ENCODE measurements at regions not wholly inside any gene's neighbourhood (a gene's known extent, or its start where the extent isn't known, plus 50 kb on each side); places are given as distances from the start of the nearest gene placed in this dataset.

GRCh38 chr12:19034937-19035336 is 94.6 kb upstream of the PLEKHA5 start (continued):
- TF ChIP-seq FOXM1 (IDR thresholded peaks at IDR 0.05; ENCODE audit: low read depth), result no peak
- no peak for TF ChIP-seq FOXM1 (CRISPR knock-in tag; IDR thresholded peaks at IDR 0.05; ENCODE audit: low read depth)
- no peak for TF ChIP-seq BCLAF1 (IDR thresholded peaks at IDR 0.05; ENCODE audit: borderline replicate concordance in 1 of 2, control insufficient read depth in 1 of 2, low read depth in 2 of 2, low read length in 1 of 2)
- TF ChIP-seq PCBP2 (IDR thresholded peaks at IDR 0.05; ENCODE audit: low read depth, low read length, poor library complexity, severe bottlenecking), result no peak
- TF ChIP-seq ZNF3 (CRISPR knock-in tag; IDR thresholded peaks at IDR 0.05), result no peak
- TF ChIP-seq THRAP3 (IDR thresholded peaks at IDR 0.05; ENCODE audit: borderline replicate concordance), result no peak
- TF ChIP-seq POLR3A (IDR thresholded peaks at IDR 0.05; ENCODE audit: borderline replicate concordance, extremely low read depth, insufficient read depth, insufficient read length), result no peak
- no peak for TF ChIP-seq EHMT2 (IDR thresholded peaks at IDR 0.05)
- TF ChIP-seq ZNF589 (CRISPR knock-in tag; IDR thresholded peaks at IDR 0.05; ENCODE audit: low read depth), result no peak
- TF ChIP-seq FOS (IDR thresholded peaks at IDR 0.05; ENCODE audit: extremely low read depth, insufficient read length), result no peak
- TF ChIP-seq KAT8 (IDR thresholded peaks at IDR 0.05; ENCODE audit: low read depth), result no peak
- TF ChIP-seq SIN3A (IDR thresholded peaks at IDR 0.05; ENCODE audit: borderline replicate concordance in 2 of 2, control insufficient read depth in 1 of 2, low read depth in 2 of 2, low read length in 2 of 2), result no peak
- no peak for TF ChIP-seq SIX5 (IDR thresholded peaks at IDR 0.05; ENCODE audit: borderline replicate concordance in 1 of 2, insufficient read depth in 1 of 2, low read depth in 1 of 2, low read length in 2 of 2)
- TF ChIP-seq SMARCC2 (IDR thresholded peaks at IDR 0.05; ENCODE audit: low read depth), result no peak
- no peak for TF ChIP-seq BMI1 (IDR thresholded peaks at IDR 0.05; ENCODE audit: low read length)
- TF ChIP-seq POLR2H (tag; IDR thresholded peaks at IDR 0.05; ENCODE audit: low read depth), result no peak

Data from K562 (cell line).